GM18505 (cell line): ENCODE measurements at regions not wholly inside any gene's neighbourhood (a gene's known extent, or its start where the extent isn't known, plus 50 kb on each side); places are given as distances from the start of the nearest gene placed in this dataset.

Source experiments
- ATAC-seq: cut with Tn5 transposase; IDR thresholded peaks from one replicate; pipeline ENCODE4 v1.9.1; 2021; ENCODE audit not compliant: unreplicated experiment
- POLR2A ChIP-seq: IDR thresholded peaks from 4 replicates; pipeline ENCODE4 v1.6.1; 2011; ENCODE audit warnings: borderline replicate concordance; ENCODE audit not compliant: insufficient read depth, insufficient read length; ENCODE audit errors: extremely low read depth

- TF ChIP-seq POLR2A = no peak
- no peak for ATAC-seq
Observed at GRCh38 chr14:75375983-75376382, 51.8 kb upstream of the JDP2 start.
